Choroid plexus epithelial cell (primary cell): ENCODE measurements at regions not wholly inside any gene's neighbourhood (a gene's known extent, or its start where the extent isn't known, plus 50 kb on each side); places are given as distances from the start of the nearest gene placed in this dataset.

ENCODE experiments used
- DNase-seq: peaks from one replicate; pipeline ENCODE4 v3.0.0-alpha.2; 2010; ENCODE audit warnings: low read depth
- H3K4me3 ChIP-seq: 2 replicates; pipeline ENCODE4 v1.5.1; 2011; ENCODE audit warnings: low read depth, mild to moderate bottlenecking, control low read depth, low read length, moderate library complexity
- TF ChIP-seq, protein P1 (sequence below): conservative IDR thresholded peaks from 2 replicates; pipeline ENCODE4 v1.5.1; 2011; ENCODE audit warnings: low read depth, mild to moderate bottlenecking, control low read depth, inconsistent platforms, low read length, moderate library complexity

DNA sequence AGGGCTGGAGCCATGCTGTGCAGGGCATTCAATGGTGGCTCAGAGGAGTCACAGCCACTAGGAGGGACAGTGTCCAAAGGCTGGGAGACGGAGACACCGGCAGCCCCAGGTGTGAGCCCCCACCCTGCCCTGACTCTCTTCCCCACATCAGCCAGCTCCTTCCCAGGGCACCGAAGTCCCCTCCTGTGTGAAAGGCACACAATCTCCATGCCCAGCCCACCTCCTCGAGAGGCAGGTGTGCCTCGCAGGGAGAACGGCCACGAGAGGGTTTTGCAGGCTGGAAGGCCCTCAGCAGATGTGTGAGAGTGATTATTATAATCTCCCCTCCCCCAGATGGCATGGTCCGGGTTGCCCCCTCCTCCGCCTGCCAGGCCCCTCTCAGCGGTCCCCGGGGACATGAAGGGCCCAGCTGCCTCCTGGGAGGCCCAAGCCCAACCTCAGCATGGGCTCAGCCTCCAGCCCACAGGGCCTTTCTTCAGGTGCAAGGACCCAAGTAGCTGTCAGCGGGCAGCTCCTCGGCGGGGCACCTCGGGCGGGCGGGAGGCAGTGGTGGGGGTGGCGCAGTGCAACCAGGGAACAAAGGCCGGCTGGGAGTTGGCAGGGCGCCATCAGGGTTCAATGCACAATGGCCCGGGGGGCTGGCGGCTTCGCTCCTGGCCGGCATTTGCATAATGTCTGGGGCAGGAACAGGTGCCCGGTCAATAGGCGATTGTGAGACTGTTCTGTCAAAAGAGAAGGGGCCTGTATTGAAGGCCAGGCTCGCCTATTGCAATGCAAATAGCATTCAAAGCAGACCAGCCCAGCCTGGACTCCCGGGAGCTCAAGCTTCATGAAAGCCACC is 155.3 kb upstream of the ZMIZ1 start:
- H3K4me3 ChIP-seq, result no peak overlapping the region
- TF ChIP-seq, protein P1, sequence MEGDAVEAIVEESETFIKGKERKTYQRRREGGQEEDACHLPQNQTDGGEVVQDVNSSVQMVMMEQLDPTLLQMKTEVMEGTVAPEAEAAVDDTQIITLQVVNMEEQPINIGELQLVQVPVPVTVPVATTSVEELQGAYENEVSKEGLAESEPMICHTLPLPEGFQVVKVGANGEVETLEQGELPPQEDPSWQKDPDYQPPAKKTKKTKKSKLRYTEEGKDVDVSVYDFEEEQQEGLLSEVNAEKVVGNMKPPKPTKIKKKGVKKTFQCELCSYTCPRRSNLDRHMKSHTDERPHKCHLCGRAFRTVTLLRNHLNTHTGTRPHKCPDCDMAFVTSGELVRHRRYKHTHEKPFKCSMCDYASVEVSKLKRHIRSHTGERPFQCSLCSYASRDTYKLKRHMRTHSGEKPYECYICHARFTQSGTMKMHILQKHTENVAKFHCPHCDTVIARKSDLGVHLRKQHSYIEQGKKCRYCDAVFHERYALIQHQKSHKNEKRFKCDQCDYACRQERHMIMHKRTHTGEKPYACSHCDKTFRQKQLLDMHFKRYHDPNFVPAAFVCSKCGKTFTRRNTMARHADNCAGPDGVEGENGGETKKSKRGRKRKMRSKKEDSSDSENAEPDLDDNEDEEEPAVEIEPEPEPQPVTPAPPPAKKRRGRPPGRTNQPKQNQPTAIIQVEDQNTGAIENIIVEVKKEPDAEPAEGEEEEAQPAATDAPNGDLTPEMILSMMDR, result no peak
- no peak for DNase-seq

DNA sequence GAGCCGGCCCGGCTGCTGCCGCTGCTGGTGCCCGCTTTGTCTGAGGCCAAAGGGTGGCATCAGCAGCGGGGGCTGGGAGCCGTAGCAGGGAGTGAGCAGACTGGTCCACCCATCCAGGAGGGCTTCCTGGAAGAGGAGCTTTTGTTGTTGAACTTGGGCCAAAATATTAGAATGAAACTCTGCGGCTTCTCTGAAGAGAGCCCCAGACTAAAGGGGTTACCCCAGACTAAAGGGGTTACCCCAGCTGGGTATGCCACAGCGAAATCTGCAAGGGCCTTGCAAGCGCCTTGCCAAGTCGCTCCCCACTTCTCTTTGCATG is 154.7 kb upstream of the ZMIZ1 start:
- no peak overlapping the region for H3K4me3 ChIP-seq
- DNase-seq, result no peak
- TF ChIP-seq, protein P1, result no peak

DNA sequence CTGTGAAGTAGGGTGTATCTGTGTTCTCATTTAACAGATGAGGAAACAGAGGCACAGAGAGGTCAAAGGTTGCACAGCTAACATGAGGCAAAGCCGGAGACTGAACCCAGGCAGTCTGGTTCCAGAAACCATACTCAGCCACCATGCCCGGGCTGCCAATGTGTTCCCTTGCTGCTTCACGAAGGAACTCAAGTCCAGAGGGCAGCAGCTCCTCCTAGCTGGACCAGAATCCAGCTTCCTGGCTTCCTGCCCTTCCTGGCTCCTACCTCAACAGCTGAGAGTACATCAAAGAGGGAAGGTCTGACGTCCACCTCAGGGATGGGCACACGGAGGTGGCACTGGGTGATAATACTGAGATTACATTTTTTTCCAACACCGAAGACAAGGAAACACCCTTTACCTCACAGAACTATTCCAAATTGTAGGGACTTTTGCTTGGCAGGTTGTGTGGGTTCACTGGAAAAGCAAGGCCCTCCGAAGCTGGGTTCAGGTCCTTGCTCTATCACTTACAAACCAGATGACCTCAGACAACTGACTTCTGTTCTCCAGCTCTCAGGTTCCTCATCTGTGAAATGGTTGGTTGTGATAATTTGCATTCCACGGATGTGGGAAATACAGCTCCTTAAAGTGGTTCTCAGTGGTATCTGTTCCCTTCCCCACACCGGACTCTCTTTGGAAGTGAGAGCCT is 154.1 kb upstream of the ZMIZ1 start:
- TF ChIP-seq, protein P1, result no peak
- no peak overlapping the region for H3K4me3 ChIP-seq
- DNase-seq, result no peak

DNA sequence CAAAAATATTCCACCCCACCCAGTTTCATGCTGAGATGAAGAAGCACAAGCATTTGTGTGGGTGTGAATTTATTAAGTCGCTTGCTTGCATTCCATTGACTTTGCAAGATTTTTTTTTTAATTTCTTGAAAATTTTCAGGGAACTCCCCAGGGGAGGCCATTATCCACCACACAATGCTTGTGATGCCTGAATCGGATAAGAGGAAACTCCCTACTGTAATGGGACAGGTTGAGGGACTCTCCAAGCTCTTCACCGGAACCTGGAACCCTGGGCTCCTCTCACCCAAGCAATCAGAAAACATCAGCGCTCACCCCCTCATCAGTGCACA is 153.6 kb upstream of the ZMIZ1 start:
- H3K4me3 ChIP-seq, result no peak overlapping the region
- TF ChIP-seq, protein P1, result no peak
- peak; percentile 47 for DNase-seq

DNA sequence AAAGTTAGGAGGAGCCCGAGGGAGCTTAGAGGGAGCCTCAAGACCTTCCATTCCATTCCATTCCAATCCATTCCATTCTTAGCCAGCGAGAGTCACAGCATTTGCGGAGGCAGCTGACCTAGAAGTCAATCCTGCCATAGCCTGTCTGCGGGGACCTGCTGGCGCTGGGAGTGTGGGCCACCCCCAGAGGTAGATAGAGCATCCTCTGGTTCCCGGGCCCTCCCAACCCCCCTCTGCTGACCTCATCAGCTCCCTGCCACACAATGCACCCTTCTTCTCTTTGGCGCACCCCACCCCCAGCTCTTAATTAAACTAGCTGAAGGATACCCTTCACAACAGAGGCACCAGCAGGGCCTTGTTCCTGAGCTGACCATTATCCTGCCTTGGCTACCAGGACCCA is 152.5 kb upstream of the ZMIZ1 start:
- TF ChIP-seq, protein P1, result no peak
- DNase-seq, result no peak

DNA sequence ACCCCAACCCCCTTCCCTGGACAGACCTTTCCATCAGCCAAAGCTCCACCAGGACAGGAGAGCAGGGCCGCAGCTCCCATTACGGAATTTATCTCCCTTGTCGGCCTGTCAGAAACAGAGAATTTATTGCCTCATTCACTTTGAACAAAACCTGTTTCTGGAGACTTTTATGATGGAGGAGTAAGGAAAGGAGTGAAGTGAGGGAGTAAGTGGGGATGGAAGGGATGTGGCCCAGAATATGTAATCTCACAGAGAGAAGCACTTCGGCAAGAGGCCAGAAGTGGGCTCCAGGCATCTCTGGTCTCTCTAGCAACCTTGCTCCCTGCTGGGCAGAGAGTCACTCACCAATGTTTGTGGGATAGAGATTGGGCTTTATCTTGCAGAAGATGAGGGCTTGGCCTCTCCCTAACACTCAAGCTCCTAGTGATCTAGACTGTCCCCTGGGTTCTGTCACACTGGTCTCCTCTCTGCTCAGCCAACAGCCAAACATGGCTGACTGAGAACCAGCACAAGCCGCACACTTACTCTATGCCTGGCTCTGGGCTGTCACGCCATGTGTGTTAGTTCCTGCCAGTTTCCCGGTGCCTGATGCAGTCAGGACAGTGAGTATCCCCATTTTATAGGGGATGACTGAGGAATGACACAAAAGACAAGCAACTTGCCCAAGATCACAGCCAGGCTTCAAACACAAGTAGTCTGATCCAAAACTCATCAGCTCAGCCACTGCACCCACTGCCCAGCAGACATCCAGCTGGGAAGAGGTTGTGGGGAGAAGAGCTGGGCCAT is 149.4 kb upstream of the ZMIZ1 start:
- peak; percentile 27 for DNase-seq
- TF ChIP-seq, protein P1, result no peak

More for the DNA sequence above, 152.5 kb upstream of the ZMIZ1 start:
- no peak overlapping the region for H3K4me3 ChIP-seq

More for the DNA sequence above, 149.4 kb upstream of the ZMIZ1 start:
- H3K4me3 ChIP-seq, result no peak overlapping the region
